SK-N-SH (cell line): ENCODE measurements at regions not wholly inside any gene's neighbourhood (a gene's known extent, or its start where the extent isn't known, plus 50 kb on each side); places are given as distances from the start of the nearest gene placed in this dataset.
"Not testable (repeated sequence)": the region's sequence is repeated elsewhere in the genome, so short reads cannot be mapped to it uniquely, and the experiment has no call there.

Source experiments
- CTCF ChIA-PET: fragments of 300-600, 350-600 bp; formaldehyde crosslinking; extraction: SDS; loops from one replicate; lab custom pipeline; 2021; lab: Yijun Ruan, JAX
- POLR2A ChIA-PET: fragments of 350-600 bp; sonication (Branson Sonifier 250); formaldehyde crosslinking; extraction: SDS; loops from one replicate; lab custom pipeline; 2020; ENCODE audit warnings: antibody characterized with exemption, inconsistent platforms; lab: Yijun Ruan, JAX
- DNase-seq: peaks from one replicate; pipeline ENCODE4 v3.0.0; 2012
- H2AFZ ChIP-seq: fragments of 200-600 bp; sonication (generic); 2 replicates; pipeline ENCODE4 v1.8.1; 2016; ENCODE audit warnings: antibody characterized with exemption, mild to moderate bottlenecking, low read depth
- H3F3A ChIP-seq: fragments of 200-600 bp; sonication (generic); replicated peaks from 2 replicates; pipeline ENCODE3; 2016; ENCODE audit warnings: antibody characterized with exemption, mild to moderate bottlenecking; ENCODE audit not compliant: insufficient read depth
- H3K27ac ChIP-seq, 2 experiments: fragments of 200-500 bp in 1 of 2; fragments of 200-600 bp in 1 of 2; sonication (Bioruptor generic) in 1 of 2; sonication (generic), shearing (Covaris generic) in 1 of 2; 2 replicates each; pipeline versions ENCODE4 v1.5.1 to v1.6.1; 2014 to 2016; ENCODE audit warnings: low read depth in 2 of 2, inconsistent platforms in 1 of 2, low read length in 1 of 2, mild to moderate bottlenecking in 1 of 2, mixed read lengths in 1 of 2
- H3K27me3 ChIP-seq: fragments of 200-600 bp; sonication (generic), shearing (Covaris generic); 2 replicates; pipeline ENCODE4 v1.6.1; 2016; ENCODE audit warnings: mixed run types; ENCODE audit not compliant: insufficient read depth
- H3K36me3 ChIP-seq, 2 experiments: fragments of 200-500 bp in 1 of 2; fragments of 200-600 bp in 1 of 2; sonication (Bioruptor generic) in 1 of 2; sonication (generic) in 1 of 2; replicated peaks in 1 of 2; 2 replicates each; pipeline versions ENCODE3 to v1.5.1; 2014 to 2016; ENCODE audit warnings: low read length in 1 of 2, mild to moderate bottlenecking in 1 of 2; ENCODE audit not compliant: insufficient read depth in 2 of 2, control insufficient read depth in 1 of 2
- H3K4me1 ChIP-seq, 2 experiments: fragments of 200-500 bp in 1 of 2; fragments of 200-600 bp in 1 of 2; sonication (Bioruptor generic) in 1 of 2; sonication (generic), shearing (Covaris generic) in 1 of 2; 2 replicates each; pipeline versions ENCODE4 v1.5.1 to v1.6.1; 2014 to 2016; ENCODE audit warnings: low read depth in 1 of 2, low read length in 1 of 2, mixed run types in 1 of 2; ENCODE audit not compliant: insufficient read depth in 2 of 2, control insufficient read depth in 1 of 2
- H3K4me2 ChIP-seq: fragments of 200-600 bp; sonication (generic), shearing (Covaris generic); 2 replicates; pipeline ENCODE4 v1.6.1; 2017; ENCODE audit warnings: mixed run types
- H3K4me3 ChIP-seq, 2 experiments: fragments of 200-500 bp in 1 of 2; fragments of 200-600 bp in 1 of 2; sonication (Bioruptor generic) in 1 of 2; sonication (generic), shearing (Covaris generic) in 1 of 2; 2 replicates each; pipeline versions ENCODE4 v1.5.1 to v1.8.1; 2014 to 2016; ENCODE audit warnings: low read depth in 2 of 2, inconsistent platforms in 1 of 2, low read length in 1 of 2, mild to moderate bottlenecking in 1 of 2, mixed read lengths in 1 of 2, moderate library complexity in 1 of 2
- H3K79me2 ChIP-seq: fragments of 200-600 bp; sonication (generic); 2 replicates; pipeline ENCODE4 v1.8.1; 2017; ENCODE audit warnings: mild to moderate bottlenecking; ENCODE audit not compliant: insufficient read depth
- H3K9ac ChIP-seq: fragments of 200-600 bp; sonication (generic); 2 replicates; pipeline ENCODE4 v1.6.1; 2017; ENCODE audit warnings: mixed run types
- H3K9me2 ChIP-seq: fragments of 200-600 bp; sonication (generic); 2 replicates; pipeline ENCODE4 v1.6.1; 2017; ENCODE audit warnings: mixed run types
- H3K9me3 ChIP-seq: fragments of 200-600 bp; sonication (generic); 2 replicates; pipeline ENCODE4 v1.6.1; 2017; ENCODE audit warnings: mixed run types, mild to moderate bottlenecking, moderate library complexity
- H4K20me1 ChIP-seq: fragments of 200-600 bp; sonication (generic); 2 replicates; pipeline ENCODE4 v1.6.1; 2017; ENCODE audit warnings: mild to moderate bottlenecking, mixed run types; ENCODE audit not compliant: insufficient read depth
- ELF1 ChIP-seq: IDR thresholded peaks from 2 replicates; pipeline ENCODE4 v1.4.0; 2012
- EZH2phosphoT487 ChIP-seq: fragments of 200-600 bp; sonication (generic); IDR thresholded peaks from 2 replicates; pipeline ENCODE4 v1.6.1; 2017; ENCODE audit warnings: low read depth, mixed run types, mild to moderate bottlenecking, antibody characterized with exemption, moderate library complexity, borderline replicate concordance
- FOXJ3 ChIP-seq: sonication (generic); formaldehyde crosslinking; IDR thresholded peaks from 2 replicates; pipeline ENCODE4 v1.5.1; 2020; ENCODE audit warnings: mild to moderate bottlenecking, missing genetic modification reagents
- FOXM1 ChIP-seq: IDR thresholded peaks from 2 replicates; pipeline ENCODE4 v1.4.0; 2012; ENCODE audit warnings: low read depth, mild to moderate bottlenecking
- MXI1 ChIP-seq: IDR thresholded peaks from 2 replicates; pipeline ENCODE4 v1.6.1; 2012; ENCODE audit warnings: mild to moderate bottlenecking, low read depth, low read length, improper control_type of control experiment
- NFIC ChIP-seq: IDR thresholded peaks from 2 replicates; pipeline ENCODE4 v1.4.0; 2012; ENCODE audit warnings: borderline replicate concordance
- RAD21 ChIP-seq: IDR thresholded peaks from 2 replicates; pipeline ENCODE4 v1.6.1; 2012; ENCODE audit warnings: mild to moderate bottlenecking, low read length
- RCOR1 ChIP-seq: fragments of 150-350 bp; IDR thresholded peaks from 2 replicates; pipeline ENCODE4 v1.6.1; 2017; ENCODE audit warnings: antibody characterized with exemption, low read length
- SMC3 ChIP-seq: IDR thresholded peaks from 2 replicates; pipeline ENCODE4 v1.6.1; 2012; ENCODE audit warnings: low read depth, low read length, improper control_type of control experiment
- TCF12 ChIP-seq: IDR thresholded peaks from 2 replicates; pipeline ENCODE4 v1.4.0; 2012
- TEAD4 ChIP-seq: IDR thresholded peaks from 2 replicates; pipeline ENCODE4 v1.4.0; 2012; ENCODE audit warnings: mild to moderate bottlenecking, borderline replicate concordance; ENCODE audit not compliant: insufficient read depth
- YY1 ChIP-seq: IDR thresholded peaks from 2 replicates; pipeline ENCODE4 v1.4.0; 2012; ENCODE audit warnings: low read depth, mild to moderate bottlenecking
- WGBS: methylation state at CpG from one replicate; pipeline ENCODE4 v1.1.6; 2017; ENCODE audit warnings: low lambda C conversion rate; 5-methylcytosine and 5-hydroxymethylcytosine counted together
- TF ChIP-seq, protein P1 (sequence below): IDR thresholded peaks from 2 replicates; pipeline ENCODE4 v1.4.0; 2012; ENCODE audit warnings: low read depth, borderline replicate concordance
- TF ChIP-seq, protein P2 (sequence below): fragments of 200-600 bp; sonication (generic); IDR thresholded peaks from 2 replicates; pipeline ENCODE4 v1.6.1; 2017; ENCODE audit warnings: antibody characterized with exemption, mild to moderate bottlenecking, moderate library complexity
- TF ChIP-seq, protein P3 (sequence below): fragments of 150-350 bp; IDR thresholded peaks from 2 replicates; pipeline ENCODE4 v1.6.1; 2016; ENCODE audit warnings: mild to moderate bottlenecking, low read depth, low read length
- TF ChIP-seq, protein P4 (sequence below): IDR thresholded peaks from 2 replicates; pipeline ENCODE4; 2012
- TF ChIP-seq, protein P5 (sequence below): IDR thresholded peaks from 2 replicates; pipeline ENCODE4 v1.4.0; 2012; ENCODE audit warnings: low read depth
- TF ChIP-seq, protein P6 (sequence below): fragments of 150-350 bp; IDR thresholded peaks from 2 replicates; pipeline ENCODE4 v1.6.1; 2017; ENCODE audit warnings: antibody characterized with exemption, low read length, low read depth, borderline replicate concordance

DNA sequence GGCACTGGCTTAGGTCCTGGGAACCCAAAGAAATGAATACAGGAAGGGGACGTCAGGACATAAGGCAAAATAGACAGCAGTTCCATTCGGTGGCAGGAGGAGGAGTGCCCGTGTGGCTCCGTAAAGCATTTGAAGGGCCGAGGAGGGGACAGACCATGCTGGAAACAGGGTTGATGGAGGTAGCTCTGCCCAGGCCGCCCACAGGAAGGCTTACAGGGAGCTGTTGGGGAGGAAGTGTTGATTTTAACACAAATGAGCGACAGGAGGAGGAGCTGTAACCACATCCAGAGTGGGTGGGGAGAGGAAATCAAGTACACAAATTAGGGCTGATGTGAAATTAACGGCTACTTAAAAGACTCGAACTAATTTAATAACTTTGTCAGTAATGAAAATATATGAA, 54.6 kb downstream of the RBFOX3 start (continued):
- TF ChIP-seq TEAD4 (no peak), YY1 (no peak), RCOR1 (no peak), EZH2phosphoT487 (no peak)
- TF ChIP-seq, protein P1, sequence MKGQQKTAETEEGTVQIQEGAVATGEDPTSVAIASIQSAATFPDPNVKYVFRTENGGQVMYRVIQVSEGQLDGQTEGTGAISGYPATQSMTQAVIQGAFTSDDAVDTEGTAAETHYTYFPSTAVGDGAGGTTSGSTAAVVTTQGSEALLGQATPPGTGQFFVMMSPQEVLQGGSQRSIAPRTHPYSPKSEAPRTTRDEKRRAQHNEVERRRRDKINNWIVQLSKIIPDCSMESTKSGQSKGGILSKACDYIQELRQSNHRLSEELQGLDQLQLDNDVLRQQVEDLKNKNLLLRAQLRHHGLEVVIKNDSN, result no peak

DNA sequence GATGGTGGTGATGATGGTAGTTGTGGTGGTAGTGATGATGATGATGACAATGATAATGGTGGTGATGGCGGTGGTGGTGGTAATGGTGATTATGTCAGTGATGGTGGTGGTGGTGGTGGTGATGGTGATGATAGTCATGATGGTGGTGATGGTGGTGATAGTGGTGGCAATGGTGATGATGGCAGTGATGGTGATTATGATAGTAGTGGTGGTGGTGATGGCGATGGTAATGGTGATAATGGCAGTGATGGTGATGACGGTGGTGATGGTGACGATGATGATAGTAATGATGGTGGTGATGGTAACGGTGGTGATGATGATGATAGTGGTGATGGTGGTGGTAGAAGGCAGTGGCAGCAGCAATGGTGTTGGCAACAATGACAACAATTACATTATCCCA, 55.3 kb downstream of the RBFOX3 start:
- H3K27me3 ChIP-seq, result peaks cover 1% of the 10 kb centered on the region; the same call in 1 of the 2 replicates
- H3K9me2 ChIP-seq, result no peaks in the 10 kb centered on the region
- H3K4me2 ChIP-seq, result no peak overlapping the region
- WGBS, result 64% methylated on average over 5 of the region's 5 CpGs
- POLR2A ChIA-PET, result no interaction called here
- H3F3A ChIP-seq, result no peaks in the 10 kb centered on the region
- no peaks in the 10 kb centered on the region for H3K4me1 ChIP-seq
- no peaks in the 10 kb centered on the region for H3K36me3 ChIP-seq
- H2AFZ ChIP-seq, result no peak overlapping the region
- no peaks in the 10 kb centered on the region for H4K20me1 ChIP-seq
- H3K9me3 ChIP-seq, result no peaks in the 10 kb centered on the region
- H3K4me3 ChIP-seq, result no peak overlapping the region
- no peak overlapping the region for H3K9ac ChIP-seq
- TF ChIP-seq, protein P2, sequence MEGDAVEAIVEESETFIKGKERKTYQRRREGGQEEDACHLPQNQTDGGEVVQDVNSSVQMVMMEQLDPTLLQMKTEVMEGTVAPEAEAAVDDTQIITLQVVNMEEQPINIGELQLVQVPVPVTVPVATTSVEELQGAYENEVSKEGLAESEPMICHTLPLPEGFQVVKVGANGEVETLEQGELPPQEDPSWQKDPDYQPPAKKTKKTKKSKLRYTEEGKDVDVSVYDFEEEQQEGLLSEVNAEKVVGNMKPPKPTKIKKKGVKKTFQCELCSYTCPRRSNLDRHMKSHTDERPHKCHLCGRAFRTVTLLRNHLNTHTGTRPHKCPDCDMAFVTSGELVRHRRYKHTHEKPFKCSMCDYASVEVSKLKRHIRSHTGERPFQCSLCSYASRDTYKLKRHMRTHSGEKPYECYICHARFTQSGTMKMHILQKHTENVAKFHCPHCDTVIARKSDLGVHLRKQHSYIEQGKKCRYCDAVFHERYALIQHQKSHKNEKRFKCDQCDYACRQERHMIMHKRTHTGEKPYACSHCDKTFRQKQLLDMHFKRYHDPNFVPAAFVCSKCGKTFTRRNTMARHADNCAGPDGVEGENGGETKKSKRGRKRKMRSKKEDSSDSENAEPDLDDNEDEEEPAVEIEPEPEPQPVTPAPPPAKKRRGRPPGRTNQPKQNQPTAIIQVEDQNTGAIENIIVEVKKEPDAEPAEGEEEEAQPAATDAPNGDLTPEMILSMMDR, result no peak
- no peak for TF ChIP-seq FOXM1
- TF ChIP-seq TCF12, result no peak
- no peak for TF ChIP-seq SMC3
- TF ChIP-seq, protein P3, sequence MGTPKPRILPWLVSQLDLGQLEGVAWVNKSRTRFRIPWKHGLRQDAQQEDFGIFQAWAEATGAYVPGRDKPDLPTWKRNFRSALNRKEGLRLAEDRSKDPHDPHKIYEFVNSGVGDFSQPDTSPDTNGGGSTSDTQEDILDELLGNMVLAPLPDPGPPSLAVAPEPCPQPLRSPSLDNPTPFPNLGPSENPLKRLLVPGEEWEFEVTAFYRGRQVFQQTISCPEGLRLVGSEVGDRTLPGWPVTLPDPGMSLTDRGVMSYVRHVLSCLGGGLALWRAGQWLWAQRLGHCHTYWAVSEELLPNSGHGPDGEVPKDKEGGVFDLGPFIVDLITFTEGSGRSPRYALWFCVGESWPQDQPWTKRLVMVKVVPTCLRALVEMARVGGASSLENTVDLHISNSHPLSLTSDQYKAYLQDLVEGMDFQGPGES, result no peak
- no peak for TF ChIP-seq ELF1
- TF ChIP-seq, protein P4, sequence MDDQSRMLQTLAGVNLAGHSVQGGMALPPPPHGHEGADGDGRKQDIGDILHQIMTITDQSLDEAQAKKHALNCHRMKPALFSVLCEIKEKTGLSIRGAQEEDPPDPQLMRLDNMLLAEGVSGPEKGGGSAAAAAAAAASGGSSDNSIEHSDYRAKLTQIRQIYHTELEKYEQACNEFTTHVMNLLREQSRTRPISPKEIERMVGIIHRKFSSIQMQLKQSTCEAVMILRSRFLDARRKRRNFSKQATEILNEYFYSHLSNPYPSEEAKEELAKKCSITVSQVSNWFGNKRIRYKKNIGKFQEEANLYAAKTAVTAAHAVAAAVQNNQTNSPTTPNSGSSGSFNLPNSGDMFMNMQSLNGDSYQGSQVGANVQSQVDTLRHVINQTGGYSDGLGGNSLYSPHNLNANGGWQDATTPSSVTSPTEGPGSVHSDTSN, result no peak
- no peak for TF ChIP-seq FOXJ3 (CRISPR knock-in tag)
- TF ChIP-seq, protein P5, sequence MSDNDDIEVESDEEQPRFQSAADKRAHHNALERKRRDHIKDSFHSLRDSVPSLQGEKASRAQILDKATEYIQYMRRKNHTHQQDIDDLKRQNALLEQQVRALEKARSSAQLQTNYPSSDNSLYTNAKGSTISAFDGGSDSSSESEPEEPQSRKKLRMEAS, result no peak
- no peak for TF ChIP-seq RAD21
- TF ChIP-seq RCOR1, result no peak
- no peak for TF ChIP-seq MXI1
- TF ChIP-seq, protein P6, sequence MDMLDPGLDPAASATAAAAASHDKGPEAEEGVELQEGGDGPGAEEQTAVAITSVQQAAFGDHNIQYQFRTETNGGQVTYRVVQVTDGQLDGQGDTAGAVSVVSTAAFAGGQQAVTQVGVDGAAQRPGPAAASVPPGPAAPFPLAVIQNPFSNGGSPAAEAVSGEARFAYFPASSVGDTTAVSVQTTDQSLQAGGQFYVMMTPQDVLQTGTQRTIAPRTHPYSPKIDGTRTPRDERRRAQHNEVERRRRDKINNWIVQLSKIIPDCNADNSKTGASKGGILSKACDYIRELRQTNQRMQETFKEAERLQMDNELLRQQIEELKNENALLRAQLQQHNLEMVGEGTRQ, result no peak
- no peak for TF ChIP-seq NFIC
- no peaks in the 10 kb centered on the region for H3K79me2 ChIP-seq
- no peak for DNase-seq
- CTCF ChIA-PET, result no interaction called here
- H3K27ac ChIP-seq, result no peak overlapping the region

DNA sequence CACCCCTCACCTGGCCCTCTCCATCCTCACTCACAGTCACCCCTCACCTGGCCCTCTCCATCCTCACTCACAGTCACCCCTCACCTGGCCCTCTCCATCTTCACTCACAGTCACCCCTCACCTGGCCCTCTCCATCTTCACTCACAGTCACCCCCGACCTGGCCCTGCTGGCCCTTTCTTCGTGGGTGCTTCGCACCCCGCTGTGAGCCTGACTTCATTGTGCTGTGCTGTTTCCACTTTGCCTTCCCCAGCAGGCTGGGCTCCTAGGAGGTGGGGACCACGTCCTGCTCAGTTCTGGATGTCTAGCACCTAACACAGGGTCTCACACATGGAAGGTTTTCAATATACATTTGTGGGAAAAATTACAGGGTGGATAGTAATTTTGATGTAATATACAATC, 56.5 kb downstream of the RBFOX3 start:
- CTCF ChIA-PET, result interaction anchor here (0.7 kb wide), 1 partner anchor 476 kb away, joined by 3 read pairs; no protein-coding TSS in a partner anchor
- WGBS, result 37% methylated on average over 5 of the region's 5 CpGs

More for the DNA sequence above, 56.5 kb downstream of the RBFOX3 start:
- H3K9me2 ChIP-seq, H3K4me2 ChIP-seq, H3K4me1 ChIP-seq, H3K4me3 ChIP-seq, H3K27ac ChIP-seq, H2AFZ ChIP-seq, H3K27me3 ChIP-seq, H3K36me3 ChIP-seq, H4K20me1 ChIP-seq, H3F3A ChIP-seq, H3K79me2 ChIP-seq, H3K9ac ChIP-seq, POLR2A ChIA-PET, DNase-seq, H3K9me3 ChIP-seq: not testable (repeated sequence)
